HG03571 (cell line): ENCODE measurements at regions not wholly inside any gene's neighbourhood (a gene's known extent, or its start where the extent isn't known, plus 50 kb on each side); places are given as distances from the start of the nearest gene placed in this dataset.
"Not testable (repeated sequence)": the region's sequence is repeated elsewhere in the genome, so short reads cannot be mapped to it uniquely, and the experiment has no call there.

Experiments
- ATAC-seq: cut with Tn5 transposase; IDR thresholded peaks from one replicate; pipeline ENCODE4 v1.9.1; 2021; ENCODE audit not compliant: unreplicated experiment

GRCh38 chr12:67070307-67070600 lies 198.9 kb upstream of the CAND1 start:
- no peak for ATAC-seq

DNA sequence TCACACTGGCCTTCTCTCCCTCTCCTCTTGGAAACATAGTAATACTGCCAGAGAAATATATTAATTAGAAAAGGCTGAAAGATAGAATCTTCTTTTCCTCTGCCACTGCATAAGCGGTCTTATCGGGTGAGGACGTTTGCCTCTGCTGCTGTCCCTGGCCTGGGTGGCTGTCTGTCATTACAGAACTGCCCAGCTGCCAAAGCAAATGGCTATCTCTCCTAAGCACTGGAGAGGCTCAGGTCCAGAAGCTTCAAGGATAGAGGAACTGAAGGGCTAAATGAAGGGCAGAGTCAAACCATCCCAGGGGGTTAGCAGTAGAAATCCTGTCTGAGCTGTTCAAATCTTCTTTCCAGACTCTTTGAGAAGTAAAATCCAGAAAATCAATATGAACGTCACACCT lies 198.6 kb upstream of the CAND1 start:
- ATAC-seq: no peak

- ATAC-seq: not testable (repeated sequence)
Measured at GRCh38 chr12:67072281-67072680, 196.9 kb upstream of the CAND1 start.

- no peak for ATAC-seq
Measured at GRCh38 chr12:67073336-67073735, 195.8 kb upstream of the CAND1 start.

- no peak for ATAC-seq
Measured at GRCh38 chr12:67074072-67074471, 195.1 kb upstream of the CAND1 start.

DNA sequence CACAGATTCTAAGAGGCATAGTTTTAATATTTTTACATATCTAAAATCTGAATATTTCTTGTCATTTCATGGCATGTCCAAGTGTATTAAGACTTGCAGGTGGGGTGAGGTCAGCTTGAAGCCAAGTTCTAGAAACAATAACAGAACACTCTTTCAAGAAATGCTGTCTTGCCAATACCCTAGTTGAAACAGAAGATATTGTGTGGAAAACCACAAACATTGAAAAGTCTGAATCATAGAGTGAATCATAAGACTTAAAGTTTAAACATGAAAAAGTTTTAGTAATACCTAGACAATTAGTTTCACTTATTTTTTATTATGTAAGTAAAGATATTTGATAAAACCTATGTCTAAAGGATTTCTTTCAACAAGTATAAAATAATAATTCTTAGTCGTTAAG lies 191.5 kb upstream of the CAND1 start:
- ATAC-seq: no peak

DNA sequence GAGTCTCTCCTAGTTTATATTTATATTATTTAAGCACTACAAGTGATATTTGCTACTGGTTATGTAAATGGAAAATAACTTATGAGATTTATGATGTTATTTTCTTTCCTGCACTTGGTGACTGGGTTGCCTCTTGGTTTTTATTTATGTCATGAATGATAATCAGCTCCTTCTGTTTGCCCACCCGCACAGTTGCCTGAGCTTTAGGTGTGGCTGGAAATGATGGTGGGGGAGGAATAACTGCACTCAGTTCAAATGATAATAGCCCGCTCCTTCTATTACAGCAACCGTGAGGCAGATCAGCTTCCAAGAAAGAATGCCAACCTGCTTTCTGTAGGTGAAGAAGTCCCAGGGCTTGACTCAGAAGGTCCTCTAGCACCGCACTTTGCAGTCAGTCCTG lies 190.2 kb upstream of the CAND1 start:
- ATAC-seq: no peak

DNA sequence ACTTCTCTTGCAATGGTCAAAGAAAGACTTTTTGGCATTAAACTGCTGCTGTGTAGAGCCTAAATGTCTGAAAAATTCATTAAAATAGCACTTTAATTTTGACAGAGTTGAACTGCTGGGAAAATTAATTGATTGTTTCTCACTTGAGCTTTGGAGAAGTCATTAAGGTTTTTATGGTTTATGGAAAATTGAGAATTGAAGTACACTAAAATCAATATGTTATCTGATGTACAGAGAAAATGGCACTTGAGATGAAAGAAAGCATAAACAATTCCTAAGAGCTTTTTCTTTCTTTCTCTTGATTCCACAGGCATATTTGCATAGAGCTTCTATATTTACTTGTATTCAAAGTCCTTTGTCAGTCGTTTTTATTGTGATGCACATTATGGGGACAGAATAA lies 188.5 kb upstream of the CAND1 start:
- ATAC-seq: no peak

GRCh38 chr12:67082221-67082620 lies 186.9 kb upstream of the CAND1 start:
- no peak for ATAC-seq

GRCh38 chr12:67085699-67086098 lies 183.5 kb upstream of the CAND1 start:
- no peak for ATAC-seq

- ATAC-seq: no peak
Measured at GRCh38 chr12:67086116-67086515, 183.0 kb upstream of the CAND1 start.

GRCh38 chr12:67088401-67089118 lies 180.6 kb upstream of the CAND1 start:
- no peak for ATAC-seq

DNA sequence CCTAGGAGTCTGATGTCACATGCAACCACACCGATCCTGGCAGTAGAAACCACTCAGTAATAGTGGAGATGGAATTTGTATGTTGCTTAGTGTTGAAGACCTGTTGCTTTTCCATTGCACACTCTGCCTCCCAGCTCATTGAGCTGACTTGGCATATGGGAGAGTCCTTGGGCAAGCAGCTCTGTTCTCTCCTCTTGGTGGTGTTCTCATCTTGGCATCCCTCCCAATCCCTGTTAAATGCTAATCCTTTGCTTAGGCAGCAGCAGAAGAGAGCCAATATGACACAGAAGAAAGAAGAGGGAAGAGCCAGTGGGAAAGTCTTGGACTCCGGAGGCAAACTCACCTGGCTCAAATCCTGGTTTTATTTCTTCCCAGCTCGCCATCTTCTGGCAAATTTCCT lies 178.0 kb upstream of the CAND1 start:
- ATAC-seq: no peak

DNA sequence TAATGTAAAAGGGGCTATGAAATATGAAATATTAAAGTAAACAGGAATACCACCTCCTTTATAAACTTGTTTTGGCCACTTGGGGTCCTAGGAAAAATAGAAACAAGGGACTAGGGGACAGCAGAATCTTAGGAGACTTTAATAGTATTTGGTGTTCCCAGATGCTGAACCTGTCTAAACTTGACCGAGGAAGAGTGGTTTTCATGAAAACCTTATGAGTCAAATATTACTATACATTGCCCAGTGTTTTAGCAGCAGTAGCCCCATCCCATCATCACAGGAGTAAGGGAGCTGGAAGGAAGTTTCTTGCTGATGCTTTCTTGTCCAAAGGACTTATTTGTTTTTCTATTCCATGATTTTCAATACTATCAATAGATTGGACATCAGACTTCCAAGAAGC lies 177.5 kb upstream of the CAND1 start:
- no peak for ATAC-seq

DNA sequence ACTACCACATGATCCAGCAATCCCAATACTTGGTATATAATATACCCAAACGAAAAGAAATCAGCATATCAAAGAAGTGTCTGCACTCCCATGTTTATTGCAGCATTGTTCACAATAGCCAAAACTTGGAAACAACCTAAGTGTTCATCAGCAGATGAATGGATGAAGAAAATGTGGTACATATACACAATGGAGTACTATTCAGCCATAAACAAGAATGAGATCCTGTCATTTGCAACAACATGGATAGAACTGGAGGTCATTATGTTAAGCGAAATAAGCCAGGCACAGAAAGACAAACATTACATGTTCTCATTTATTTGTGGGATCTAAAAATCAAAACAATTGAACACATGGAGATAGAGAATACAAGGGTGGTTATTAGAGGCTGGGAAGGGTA lies 176.2 kb upstream of the CAND1 start:
- not testable (repeated sequence) for ATAC-seq

GRCh38 chr12:67096533-67097318 lies 172.4 kb upstream of the CAND1 start:
- ATAC-seq: no peak

DNA sequence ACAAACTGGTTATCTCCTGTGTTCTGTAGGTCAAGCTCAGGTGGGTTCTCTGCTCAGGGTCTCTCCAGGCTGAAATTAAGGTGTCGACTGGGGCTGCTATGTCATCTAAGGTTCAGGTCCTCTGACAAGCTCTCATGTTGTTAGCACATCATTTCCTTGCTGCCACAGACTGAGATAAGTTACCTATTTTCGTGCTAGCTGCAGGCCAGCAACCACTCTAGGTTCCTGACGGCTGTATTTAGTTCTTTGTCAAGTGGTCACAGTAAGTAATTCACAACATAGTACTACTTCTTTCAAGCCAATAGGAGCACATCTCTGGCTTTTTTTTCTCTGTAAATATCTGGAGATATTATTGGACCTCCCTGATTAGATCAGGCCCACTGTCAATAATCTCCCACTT lies 169.3 kb upstream of the CAND1 start:
- no peak for ATAC-seq

DNA sequence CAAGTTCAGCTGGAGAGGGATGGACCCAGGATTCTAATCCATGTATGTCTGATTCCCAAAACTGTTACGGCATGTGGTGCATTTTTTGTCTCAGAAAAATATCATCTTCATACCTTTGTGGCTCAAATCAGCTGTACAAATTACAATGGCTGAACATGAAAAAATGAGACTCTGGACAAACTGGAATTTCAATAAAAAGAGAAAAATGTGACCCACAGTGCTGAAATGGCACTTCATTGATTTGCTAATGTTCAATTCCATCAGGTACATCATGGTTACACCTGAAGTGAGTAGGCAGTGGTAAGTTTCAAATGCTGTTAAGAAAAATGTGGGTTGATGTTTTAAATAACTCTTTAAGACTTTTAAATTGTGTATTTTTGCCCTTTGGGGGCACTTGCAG lies 165.6 kb upstream of the CAND1 start:
- no peak for ATAC-seq

GRCh38 chr12:67107235-67107634 lies 161.9 kb upstream of the CAND1 start:
- no peak for ATAC-seq

- ATAC-seq: no peak
Measured at GRCh38 chr12:67107751-67108269, 161.3 kb upstream of the CAND1 start.

DNA sequence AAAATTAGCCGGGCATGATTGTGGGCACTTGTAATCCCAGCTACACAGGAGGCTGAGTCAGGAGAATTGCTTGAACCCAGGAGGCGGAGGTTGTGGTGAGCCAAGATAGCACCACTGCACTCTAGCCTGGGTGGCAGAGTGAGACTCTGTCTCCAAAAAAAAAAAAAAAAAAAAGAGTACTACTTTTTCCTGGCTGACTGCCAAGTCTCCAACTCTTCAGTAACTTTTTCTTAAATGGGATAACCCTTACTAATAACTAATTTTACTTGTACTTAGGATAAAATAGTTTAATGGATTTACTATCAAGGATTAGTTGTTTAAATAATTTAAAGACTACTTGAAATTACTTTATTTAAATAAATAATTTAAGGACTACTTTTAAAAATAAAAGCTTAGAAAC lies 158.8 kb upstream of the CAND1 start:
- ATAC-seq: not testable (repeated sequence)

GRCh38 chr12:67111182-67111581 lies 158.0 kb upstream of the CAND1 start:
- no peak for ATAC-seq

- ATAC-seq: no peak
Measured at GRCh38 chr12:67112586-67112985, 156.6 kb upstream of the CAND1 start.
